Adrenal gland (tissue), 9 donors: ENCODE measurements at regions not wholly inside any gene's neighbourhood (a gene's known extent, or its start where the extent isn't known, plus 50 kb on each side); places are given as distances from the start of the nearest gene placed in this dataset.

Source experiments
- DNase-seq, 7 donors: peaks; one replicate each; pipeline ENCODE4 v3.0.0-alpha.2; 2019 to 2020
- H3K27ac ChIP-seq, 5 donors: fragments of 200-600 bp; sonication (generic) in 4 of 5; 1 replicate in 3 of 5; 2 replicates in 2 of 5; pipeline versions ENCODE4 v1.5.1 to v1.8.0; 2016 to 2020; ENCODE audit warnings: mild to moderate bottlenecking in 1 of 5
- H3K27me3 ChIP-seq: fragments of 200-600 bp; 2 replicates; pipeline ENCODE4 v1.8.0; 2021
- H3K36me3 ChIP-seq, 2 donors: fragments of 200-600 bp; replicated peaks in 1 of 2; 1 replicate in 1 of 2; 2 replicates in 1 of 2; pipeline versions ENCODE4 v1.5.1 to v1.8.0; 2018 to 2022
- H3K4me1 ChIP-seq, 2 donors: fragments of 200-600 bp; replicated peaks in 1 of 2; 1 replicate in 1 of 2; 2 replicates in 1 of 2; pipeline versions ENCODE4 v1.5.1 to v1.8.0; 2018 to 2021
- H3K4me3 ChIP-seq, 4 donors: fragments of 200-600 bp; sonication (generic) in 3 of 4; one replicate each; pipeline ENCODE4 v1.5.1; 2016 to 2018
- H3K9me3 ChIP-seq, 3 donors: fragments of 200-600 bp; sonication (generic) in 1 of 3; replicated peaks in 1 of 3; 1 replicate in 2 of 3; 2 replicates in 1 of 3; pipeline versions ENCODE4 v1.5.1 to v1.8.0; 2016 to 2021
- CTCF ChIP-seq, 6 experiments: fragments of 450-650 bp in 4 of 6; fragments of 200-600 bp in 2 of 6; sonication (generic) in 1 of 6; IDR thresholded peaks; 1 replicate in 5 of 6; 2 replicates in 1 of 6; pipeline versions ENCODE4 v1.5.1 to v1.8.0; 2016 to 2021; ENCODE audit warnings: antibody characterized with exemption in 6 of 6, mild to moderate bottlenecking in 2 of 6, moderate library complexity in 1 of 6
- POLR2A ChIP-seq, 2 donors: fragments of 450-650 bp; IDR thresholded peaks; one replicate each; pipeline ENCODE4 v1.6.1; 2017; ENCODE audit warnings: antibody characterized with exemption in 2 of 2, mild to moderate bottlenecking in 2 of 2, moderate library complexity in 1 of 2
- WGBS, 4 donors: extraction: QIAGEN DNeasy Blood & Tissue Kit in 2 of 4; methylation state at CpG; one replicate each; pipeline versions ENCODE4 v1.1.5 to v1.1.7; 2013 to 2017; 5-methylcytosine and 5-hydroxymethylcytosine counted together
- intact Hi-C, 2 donors: fragments of 100-400 bp; cut with DNase I; formaldehyde crosslinking; loops; one replicate each; pipeline versions ENCODE4 v1.14.1 to v1.15.0; 2022 to 2023
- donor health status: healthy with polysubstance abuse.
- donor health status: Bipolar disorder and iron deficiency.
- donor health status: DM: yes; HTN: yes; CAD: no.
- donor health status: DM: no; HTN: no; CAD: no.
- donor health status: DM: no; HTN: no; CAD: no.

- peak; percentile 36 to 62 (median 47) for TF ChIP-seq CTCF (IDR thresholded peaks at IDR 0.05)
- no peak for TF ChIP-seq POLR2A (IDR thresholded peaks at IDR 0.05)
- intact Hi-C loops, result no loop called here
- Histone ChIP-seq H3K4me3 (peak overlapping the region in 1 of 4 donors; percentile 34), H3K36me3 (no peaks in the 10 kb centered on the region), H3K9me3 (no peaks in the 10 kb centered on the region), H3K27me3 (no peaks in the 10 kb centered on the region), H3K4me1 (no peaks in the 10 kb centered on the region), H3K27ac (no peak overlapping the region)
- WGBS, 4 donors, result 36 to 39% (median 39%) methylated on average over 3 of the region's 3 CpGs
- peak in 1 of 7 donors; percentile 1 for DNase-seq
Observed at GRCh38 chr4:62709618-62710252, 1509.6 kb downstream of the ADGRL3 start.

DNA sequence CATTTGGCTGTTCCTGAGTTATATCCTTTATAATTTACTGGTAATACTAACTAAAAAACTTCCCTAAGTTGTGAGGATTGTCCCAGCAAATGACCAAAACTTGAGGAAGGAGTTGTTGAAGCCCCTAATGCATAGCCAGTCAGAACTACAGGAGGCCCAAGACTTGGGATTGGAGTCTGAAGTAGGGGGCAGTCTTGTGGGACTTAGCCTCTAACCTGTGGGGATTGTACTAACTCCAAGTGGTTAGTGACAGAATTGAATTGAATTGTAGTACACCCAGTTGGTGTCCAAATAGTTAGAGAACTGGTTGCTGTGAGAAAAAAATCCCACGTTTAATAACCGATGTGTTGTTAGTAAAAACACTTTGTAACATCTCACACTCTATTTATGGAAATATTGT lies 1506.3 kb downstream of the ADGRL3 start:
- intact Hi-C loops, result no loop called here
- H3K36me3 ChIP-seq, result no peaks in the 10 kb centered on the region

GRCh38 chr4:62683799-62684566 lies 1483.9 kb downstream of the ADGRL3 start:
- no peak for TF ChIP-seq CTCF (IDR thresholded peaks at IDR 0.05)
- TF ChIP-seq POLR2A (IDR thresholded peaks at IDR 0.05), result no peak
- WGBS, 4 donors, result 80 to 100% (median 91%) methylated on average over 9 to 13 of the region's 13 CpGs
- Histone ChIP-seq H3K27me3 (no peaks in the 10 kb centered on the region), H3K4me1 (no peaks in the 10 kb centered on the region), H3K36me3 (no peaks in the 10 kb centered on the region), H3K9me3 (no peaks in the 10 kb centered on the region), H3K4me3 (no peak overlapping the region), H3K27ac (no peak overlapping the region)
- intact Hi-C loops, result no loop called here
- no peak for DNase-seq

More for the DNA sequence above, 1506.3 kb downstream of the ADGRL3 start:
- no peaks in the 10 kb centered on the region for H3K27me3 ChIP-seq
- H3K27ac ChIP-seq, result no peak overlapping the region
- no peaks in the 10 kb centered on the region for H3K9me3 ChIP-seq
- H3K4me3 ChIP-seq, result no peak overlapping the region
- no peak for TF ChIP-seq CTCF (IDR thresholded peaks at IDR 0.05)
- TF ChIP-seq POLR2A (IDR thresholded peaks at IDR 0.05), result no peak
- 88 to 94% (median 90%) methylated on average over 2 of the region's 2 CpGs for WGBS, 4 donors
- no peak for DNase-seq
- H3K4me1 ChIP-seq, result no peaks in the 10 kb centered on the region

DNA sequence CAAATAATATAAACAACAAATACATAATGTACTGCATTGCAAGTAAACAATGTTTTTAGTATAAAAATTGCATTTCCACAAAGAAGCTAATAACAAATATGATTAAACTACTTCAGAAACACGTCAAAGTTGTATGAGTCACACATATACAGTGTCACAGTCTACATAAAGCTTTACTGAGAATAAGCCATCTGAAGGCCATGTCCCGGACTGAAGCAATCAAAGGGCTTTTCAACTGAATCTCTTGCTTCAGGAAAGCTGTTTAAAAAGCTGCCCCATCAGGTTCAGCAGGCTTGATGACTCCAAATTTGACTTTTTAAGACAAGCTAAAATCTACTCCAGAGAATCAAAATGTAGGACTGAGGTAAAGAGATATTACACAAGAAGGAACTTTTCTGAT lies 1476.8 kb downstream of the ADGRL3 start:
- H3K4me3 ChIP-seq, result no peak overlapping the region
- no peaks in the 10 kb centered on the region for H3K4me1 ChIP-seq
- H3K36me3 ChIP-seq, result no peaks in the 10 kb centered on the region
- H3K27ac ChIP-seq, result no peak overlapping the region
- H3K27me3 ChIP-seq, result no peaks in the 10 kb centered on the region
- intact Hi-C loops, result no loop called here
- WGBS, 4 donors, result 61 to 72% (median 65%) methylated on average over 2 of the region's 2 CpGs
- H3K9me3 ChIP-seq, result no peaks in the 10 kb centered on the region
- no peak for TF ChIP-seq POLR2A (IDR thresholded peaks at IDR 0.05)
- no peak for TF ChIP-seq CTCF (IDR thresholded peaks at IDR 0.05)
- no peak for DNase-seq
